ENCODE measurements at regions not wholly inside any gene's neighbourhood (a gene's known extent, or its start where the extent isn't known, plus 50 kb on each side); places are given as distances from the start of the nearest gene placed in this dataset.

DNA sequence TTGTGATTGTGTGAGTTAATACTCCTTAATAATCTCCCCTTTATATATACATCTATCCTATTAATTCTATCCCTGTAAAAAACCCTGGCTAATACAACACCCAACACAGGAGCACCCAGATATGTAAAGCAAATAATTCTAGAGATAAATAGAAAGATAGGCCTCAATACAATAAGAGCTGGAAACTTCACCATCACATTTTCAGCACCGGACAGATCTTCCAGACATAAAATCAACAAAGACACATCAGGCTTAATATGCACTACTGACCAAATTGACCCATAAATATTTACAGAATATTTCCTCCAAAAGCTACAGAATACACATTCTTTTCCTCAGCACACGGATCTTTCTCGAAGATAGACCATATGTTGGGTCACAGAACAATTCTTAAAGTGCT lies 71.0 kb upstream of the ST8SIA4 start:
- no peaks in the 10 kb centered on the region for H3K79me1 ChIP-seq (ENCODE audit: insufficient read depth, low read depth, low read length, poor library complexity, severe bottlenecking)
- H3K23ac ChIP-seq (ENCODE audit: insufficient read length, low read depth, low read length), result no peak overlapping the region
- no peak overlapping the region for H2BK120ac ChIP-seq (ENCODE audit: low read depth, low read length, poor library complexity, severe bottlenecking)
- no peak overlapping the region for H3K4me2 ChIP-seq (ENCODE audit: insufficient read depth, insufficient read length, low read length)
- no peak overlapping the region for H2BK20ac ChIP-seq (ENCODE audit: low read depth, low read length, poor library complexity, severe bottlenecking)
- Mint-ChIP-seq H3K27ac (no peak overlapping the region), H3K4me1 (no peaks in the 10 kb centered on the region), H3K4me3 (no peak overlapping the region), H3K27me3 (ENCODE audit: low read depth) (no peaks in the 10 kb centered on the region), H3K36me3 (ENCODE audit: insufficient read depth in 1 of 3, low read depth in 3 of 3) (no peaks in the 10 kb centered on the region), H3K9me3 (peaks cover 0 to 3% of the 10 kb centered on the region in 2 experiments; a peak in 1 of 5 replicates)
- H4K91ac ChIP-seq (ENCODE audit: insufficient read length, low read depth, low read length), result no peak overlapping the region
- no peak overlapping the region for H3K56ac ChIP-seq (ENCODE audit: insufficient read length, low read depth, low read length)
- H2BK5ac ChIP-seq (ENCODE audit: insufficient read length, low read length), result no peak overlapping the region
- H4K20me1 ChIP-seq (ENCODE audit: control insufficient read depth, insufficient read depth, insufficient read length), result no peaks in the 10 kb centered on the region
- no CpG with 5 or more reads among the region's 3 CpGs for WGBS (ENCODE audit: extremely low coverage, insufficient read length, low lambda C conversion rate)
- H3K27ac ChIP-seq (ENCODE audit: insufficient read length, low read depth, low read length), result no peak overlapping the region
- H2AFZ ChIP-seq (ENCODE audit: low read length), result no peak overlapping the region
- H4K8ac ChIP-seq (replicated peaks; ENCODE audit: insufficient read length, low read depth, low read length), result no peak overlapping the region
- H3T11ph ChIP-seq (ENCODE audit: low read length), result no peak overlapping the region
- H2AK5ac ChIP-seq (ENCODE audit: insufficient read length, low read length), result no peak overlapping the region
- H3K9me3 ChIP-seq (ENCODE audit: control insufficient read depth, low read depth, low read length), result no peaks in the 10 kb centered on the region
- no peaks in the 10 kb centered on the region for H3K79me2 ChIP-seq (ENCODE audit: insufficient read depth, low read length)
- H3K4ac ChIP-seq (ENCODE audit: low read depth, low read length), result no peak overlapping the region
- H2BK15ac ChIP-seq (ENCODE audit: low read depth, low read length), result no peak overlapping the region
- H3K18ac ChIP-seq (ENCODE audit: insufficient read length, low read depth, low read length), result no peak overlapping the region
- TF ChIP-seq, protein P1, sequence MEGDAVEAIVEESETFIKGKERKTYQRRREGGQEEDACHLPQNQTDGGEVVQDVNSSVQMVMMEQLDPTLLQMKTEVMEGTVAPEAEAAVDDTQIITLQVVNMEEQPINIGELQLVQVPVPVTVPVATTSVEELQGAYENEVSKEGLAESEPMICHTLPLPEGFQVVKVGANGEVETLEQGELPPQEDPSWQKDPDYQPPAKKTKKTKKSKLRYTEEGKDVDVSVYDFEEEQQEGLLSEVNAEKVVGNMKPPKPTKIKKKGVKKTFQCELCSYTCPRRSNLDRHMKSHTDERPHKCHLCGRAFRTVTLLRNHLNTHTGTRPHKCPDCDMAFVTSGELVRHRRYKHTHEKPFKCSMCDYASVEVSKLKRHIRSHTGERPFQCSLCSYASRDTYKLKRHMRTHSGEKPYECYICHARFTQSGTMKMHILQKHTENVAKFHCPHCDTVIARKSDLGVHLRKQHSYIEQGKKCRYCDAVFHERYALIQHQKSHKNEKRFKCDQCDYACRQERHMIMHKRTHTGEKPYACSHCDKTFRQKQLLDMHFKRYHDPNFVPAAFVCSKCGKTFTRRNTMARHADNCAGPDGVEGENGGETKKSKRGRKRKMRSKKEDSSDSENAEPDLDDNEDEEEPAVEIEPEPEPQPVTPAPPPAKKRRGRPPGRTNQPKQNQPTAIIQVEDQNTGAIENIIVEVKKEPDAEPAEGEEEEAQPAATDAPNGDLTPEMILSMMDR (conservative IDR thresholded peaks at IDR 0.05), result no peak
- no peak for DNase-seq
- no peak overlapping the region for H2BK12ac ChIP-seq (ENCODE audit: insufficient read length, low read depth, low read length)
- no peaks in the 10 kb centered on the region for H3K27me3 ChIP-seq (ENCODE audit: insufficient read depth, low read length)
- no peaks in the 10 kb centered on the region for H3K23me2 ChIP-seq (ENCODE audit: insufficient read length, low read depth, low read length, poor library complexity, severe bottlenecking)
- no peak overlapping the region for H4K5ac ChIP-seq (ENCODE audit: insufficient read length, low read depth, low read length)
- H3K4me1 ChIP-seq (ENCODE audit: insufficient read depth, low read length), result no peaks in the 10 kb centered on the region
- H3K14ac ChIP-seq (ENCODE audit: insufficient read depth, low read length), result no peak overlapping the region
- no peak overlapping the region for H3K9ac ChIP-seq (ENCODE audit: extremely low read depth, insufficient read length, low read length)

All from H9 (cell line).